ENCODE measurements at regions not wholly inside any gene's neighbourhood (a gene's known extent, or its start where the extent isn't known, plus 50 kb on each side); places are given as distances from the start of the nearest gene placed in this dataset.

- H3K27ac ChIP-seq: no peak overlapping the region
- H3K4me1 ChIP-seq: peaks cover 0 to 59% (median 34%) of the 10 kb centered on the region in 3 donors
- no peak for ATAC-seq
- TF ChIP-seq POLR2AphosphoS5 (IDR thresholded peaks at IDR 0.05) (no peak), CTCF (IDR thresholded peaks at IDR 0.05) (no peak), POLR2A (IDR thresholded peaks at IDR 0.05) (no peak), EP300 (IDR thresholded peaks at IDR 0.05) (no peak)
- H3K36me3 ChIP-seq: no peaks in the 10 kb centered on the region
- H3K27me3 ChIP-seq: peaks cover 100% of the 10 kb centered on the region
- no peaks in the 10 kb centered on the region for H3K9me3 ChIP-seq
- peak overlapping the region in 1 of 2 donors; percentile 44 for H3K4me3 ChIP-seq
- 3 to 5% methylated on average over 13 to 25 of the region's 110 CpGs for WGBS, 2 donors (ENCODE audit: low coverage in 1 of 2)
Observed at GRCh38 chr7:155374276-155375252, 76.9 kb downstream of the INSIG1 start.

- H3K27ac ChIP-seq: no peak overlapping the region
- H3K9me3 ChIP-seq: no peaks in the 10 kb centered on the region
- H3K4me3 ChIP-seq: peak overlapping the region in 1 of 2 donors; percentile 44
- TF ChIP-seq POLR2A (IDR thresholded peaks at IDR 0.05) (no peak), POLR2AphosphoS5 (IDR thresholded peaks at IDR 0.05) (no peak), CTCF (IDR thresholded peaks at IDR 0.05) (no peak), EP300 (IDR thresholded peaks at IDR 0.05) (no peak)
- no peak for ATAC-seq
- H3K27me3 ChIP-seq: peaks cover 100% of the 10 kb centered on the region
- WGBS, 2 donors (ENCODE audit: low coverage in 1 of 2): 10 to 29% methylated on average over 2 to 10 of the region's 16 CpGs
- peaks cover 0 to 65% (median 34%) of the 10 kb centered on the region in 3 donors for H3K4me1 ChIP-seq
- H3K36me3 ChIP-seq: no peaks in the 10 kb centered on the region
Observed at GRCh38 chr7:155375337-155376277, 77.9 kb downstream of the INSIG1 start.

GRCh38 chr7:155377071-155377837, 79.6 kb downstream of the INSIG1 start:
- Histone ChIP-seq H3K9me3 (no peaks in the 10 kb centered on the region), H3K4me3 (peak overlapping the region in 1 of 2 donors; percentile 35), H3K27ac (no peak overlapping the region), H3K36me3 (no peaks in the 10 kb centered on the region), H3K4me1 (peaks cover 0 to 72% (median 48%) of the 10 kb centered on the region in 3 donors), H3K27me3 (peaks cover 100% of the 10 kb centered on the region)
- 8 to 10% methylated on average over 3 to 8 of the region's 13 CpGs for WGBS, 2 donors (ENCODE audit: low coverage in 1 of 2)
- no peak for ATAC-seq
- no peak for TF ChIP-seq POLR2A (IDR thresholded peaks at IDR 0.05)
- no peak for TF ChIP-seq EP300 (IDR thresholded peaks at IDR 0.05)
- no peak for TF ChIP-seq POLR2AphosphoS5 (IDR thresholded peaks at IDR 0.05)
- no peak for TF ChIP-seq CTCF (IDR thresholded peaks at IDR 0.05)

- no peak overlapping the region for H3K27ac ChIP-seq
- peak; percentile 59 for ATAC-seq
- H3K9me3 ChIP-seq: no peaks in the 10 kb centered on the region
- no peaks in the 10 kb centered on the region for H3K36me3 ChIP-seq
- peaks cover 100% of the 10 kb centered on the region for H3K27me3 ChIP-seq
- peak overlapping the region in 1 of 2 donors; percentile 35 for H3K4me3 ChIP-seq
- peaks cover 0 to 68% (median 44%) of the 10 kb centered on the region in 3 donors for H3K4me1 ChIP-seq
- TF ChIP-seq POLR2AphosphoS5 (IDR thresholded peaks at IDR 0.05) (no peak), POLR2A (IDR thresholded peaks at IDR 0.05) (no peak), CTCF (IDR thresholded peaks at IDR 0.05) (no peak), EP300 (IDR thresholded peaks at IDR 0.05) (no peak)
- WGBS, 2 donors (ENCODE audit: low coverage in 1 of 2): 4 to 7% methylated on average over 3 to 8 of the region's 45 CpGs
Observed at GRCh38 chr7:155377838-155378579, 79.9 kb upstream of the EN2 start.

All from gastroesophageal sphincter (tissue), 4 donors.